Activated T-helper 17 cell treated with anti-CD3 and anti-CD28 coated beads, Interleukin-2, amount 50 U/mL, for 72 hours (primary cell): ENCODE measurements at regions not wholly inside any gene's neighbourhood (a gene's known extent, or its start where the extent isn't known, plus 50 kb on each side); places are given as distances from the start of the nearest gene placed in this dataset.

Experiments
- ATAC-seq: fragments of 150-1000 bp; cut with Tn5 transposase; replicated peaks from 2 replicates; pipeline ENCODE4 v1.10.0; 2021; ENCODE audit warnings: mild to moderate bottlenecking, moderate library complexity
- H3K27ac Mint-ChIP-seq: one replicate; pipeline ENCODE4 v1.8.0; 2022; ENCODE audit warnings: mixed read lengths
- H3K27me3 Mint-ChIP-seq: one replicate; pipeline ENCODE4 v1.8.0; 2022; ENCODE audit warnings: mixed read lengths
- H3K36me3 Mint-ChIP-seq: one replicate; pipeline ENCODE4 v1.8.0; 2022; ENCODE audit warnings: low read depth, mild to moderate bottlenecking, mixed read lengths
- H3K4me1 Mint-ChIP-seq: one replicate; pipeline ENCODE4 v1.8.0; 2022; ENCODE audit warnings: mixed read lengths
- H3K4me3 Mint-ChIP-seq: one replicate; pipeline ENCODE4 v1.8.0; 2022; ENCODE audit warnings: mild to moderate bottlenecking, mixed read lengths
- H3K9me3 Mint-ChIP-seq: one replicate; pipeline ENCODE4 v1.8.0; 2022; ENCODE audit warnings: mixed read lengths

DNA sequence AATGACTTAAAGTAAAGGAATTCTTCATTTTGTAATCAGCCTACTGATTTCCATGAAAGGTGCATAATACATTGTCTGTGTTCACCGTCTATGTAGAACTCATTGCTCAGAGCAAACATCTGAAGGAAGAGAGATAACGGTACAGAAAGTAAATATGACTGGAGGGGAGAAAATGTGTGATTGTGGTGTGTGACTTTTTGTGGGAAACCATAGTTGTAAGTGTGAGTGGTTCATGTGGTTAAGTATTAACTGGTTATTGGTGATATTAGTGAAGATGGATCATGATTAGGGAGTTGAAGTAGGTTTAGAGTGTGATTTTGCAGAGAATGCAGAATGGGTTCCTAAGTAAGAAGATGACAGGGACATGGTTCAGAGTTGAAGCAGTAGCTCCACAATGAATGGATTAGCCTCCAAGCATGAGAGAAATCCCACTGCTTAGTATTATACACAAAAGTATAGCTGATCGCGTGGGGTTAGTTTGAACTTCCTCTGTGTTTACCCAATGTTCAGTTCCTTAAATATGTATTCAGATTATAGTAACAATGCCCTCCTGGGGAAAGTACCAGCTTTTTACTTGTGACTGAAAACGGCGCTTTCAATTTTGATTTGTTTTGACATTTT, 368.9 kb downstream of the UTRN start:
- Mint-ChIP-seq H3K27ac (peak overlapping the region; percentile 71), H3K4me3 (peak overlapping the region; percentile 65), H3K36me3 (no peaks in the 10 kb centered on the region), H3K9me3 (no peaks in the 10 kb centered on the region), H3K4me1 (peaks cover 34% of the 10 kb centered on the region), H3K27me3 (no peaks in the 10 kb centered on the region)
- ATAC-seq: peak; percentile 85

DNA sequence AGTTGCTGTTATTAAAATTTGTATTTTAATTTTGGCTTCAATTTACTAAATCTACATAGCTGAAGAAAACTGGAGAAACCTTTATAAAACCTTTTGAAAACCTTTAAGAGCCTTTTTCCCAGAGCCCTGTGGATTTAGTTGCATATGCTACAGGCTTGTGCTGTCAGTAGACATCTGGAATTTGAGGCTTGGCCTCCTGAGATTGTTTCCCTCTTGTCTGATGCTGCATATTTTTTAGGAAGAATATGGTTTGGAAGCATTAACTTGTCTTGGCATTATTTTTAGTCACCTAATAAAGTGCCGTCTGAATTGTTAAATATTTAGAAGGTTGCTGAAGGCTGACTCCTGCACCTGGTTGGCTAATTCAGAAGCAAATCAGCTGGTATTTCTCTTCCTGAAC, 369.4 kb downstream of the UTRN start:
- no peak for ATAC-seq
- no peaks in the 10 kb centered on the region for H3K36me3 Mint-ChIP-seq
- H3K9me3 Mint-ChIP-seq: no peaks in the 10 kb centered on the region
- no peaks in the 10 kb centered on the region for H3K27me3 Mint-ChIP-seq
- H3K4me3 Mint-ChIP-seq: peak overlapping the region; percentile 65
- peaks cover 37% of the 10 kb centered on the region for H3K4me1 Mint-ChIP-seq
- H3K27ac Mint-ChIP-seq: peak overlapping the region; percentile 71

DNA sequence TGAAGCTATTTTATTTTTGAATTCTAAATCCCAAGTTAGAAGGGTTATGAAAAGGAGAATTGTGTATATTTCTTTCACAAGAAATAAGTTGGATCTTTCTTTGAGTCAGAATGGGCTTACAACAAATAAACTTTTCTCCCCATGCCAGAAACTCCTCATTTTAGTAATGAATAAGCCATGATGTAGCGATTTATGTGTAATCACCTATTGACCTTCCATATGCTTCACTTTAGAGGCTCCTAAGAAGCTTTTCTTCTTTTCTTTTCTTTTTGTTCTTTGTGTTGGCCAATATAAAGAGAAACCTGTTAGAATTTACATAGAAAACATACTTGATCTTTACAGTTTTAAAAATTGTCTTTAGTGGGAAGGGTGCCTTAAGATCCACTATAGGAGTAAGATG, 370.2 kb downstream of the UTRN start:
- no peaks in the 10 kb centered on the region for H3K36me3 Mint-ChIP-seq
- peak overlapping the region; percentile 25 for H3K27ac Mint-ChIP-seq
- no peaks in the 10 kb centered on the region for H3K9me3 Mint-ChIP-seq
- ATAC-seq: no peak
- peaks cover 37% of the 10 kb centered on the region for H3K4me1 Mint-ChIP-seq
- H3K27me3 Mint-ChIP-seq: no peaks in the 10 kb centered on the region
- peak overlapping the region; percentile 18 for H3K4me3 Mint-ChIP-seq

DNA sequence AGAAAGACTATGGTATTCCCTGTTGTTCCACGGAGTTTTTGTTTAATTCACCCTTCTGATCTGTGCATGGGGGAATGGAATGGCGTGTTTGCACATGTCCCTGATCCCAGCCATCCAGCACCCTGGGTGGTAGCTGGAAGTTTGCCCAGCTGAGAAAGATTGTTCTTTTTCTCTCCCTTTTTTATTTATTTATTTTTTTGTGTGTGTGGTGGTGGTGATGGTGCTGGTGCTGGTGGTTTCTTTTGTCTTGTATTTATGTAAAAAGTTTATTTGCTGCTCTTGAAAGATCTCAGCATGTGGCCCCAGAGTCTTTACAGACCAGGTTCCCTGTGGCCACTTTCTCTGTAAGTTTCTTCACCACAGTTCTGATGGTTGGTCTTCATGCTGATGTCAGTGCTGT, 372.6 kb downstream of the UTRN start:
- H3K4me3 Mint-ChIP-seq: peak overlapping the region; percentile 9
- ATAC-seq: no peak
- H3K27ac Mint-ChIP-seq: peak overlapping the region; percentile 72
- no peaks in the 10 kb centered on the region for H3K9me3 Mint-ChIP-seq
- no peaks in the 10 kb centered on the region for H3K27me3 Mint-ChIP-seq
- peaks cover 39% of the 10 kb centered on the region for H3K4me1 Mint-ChIP-seq
- no peaks in the 10 kb centered on the region for H3K36me3 Mint-ChIP-seq

DNA sequence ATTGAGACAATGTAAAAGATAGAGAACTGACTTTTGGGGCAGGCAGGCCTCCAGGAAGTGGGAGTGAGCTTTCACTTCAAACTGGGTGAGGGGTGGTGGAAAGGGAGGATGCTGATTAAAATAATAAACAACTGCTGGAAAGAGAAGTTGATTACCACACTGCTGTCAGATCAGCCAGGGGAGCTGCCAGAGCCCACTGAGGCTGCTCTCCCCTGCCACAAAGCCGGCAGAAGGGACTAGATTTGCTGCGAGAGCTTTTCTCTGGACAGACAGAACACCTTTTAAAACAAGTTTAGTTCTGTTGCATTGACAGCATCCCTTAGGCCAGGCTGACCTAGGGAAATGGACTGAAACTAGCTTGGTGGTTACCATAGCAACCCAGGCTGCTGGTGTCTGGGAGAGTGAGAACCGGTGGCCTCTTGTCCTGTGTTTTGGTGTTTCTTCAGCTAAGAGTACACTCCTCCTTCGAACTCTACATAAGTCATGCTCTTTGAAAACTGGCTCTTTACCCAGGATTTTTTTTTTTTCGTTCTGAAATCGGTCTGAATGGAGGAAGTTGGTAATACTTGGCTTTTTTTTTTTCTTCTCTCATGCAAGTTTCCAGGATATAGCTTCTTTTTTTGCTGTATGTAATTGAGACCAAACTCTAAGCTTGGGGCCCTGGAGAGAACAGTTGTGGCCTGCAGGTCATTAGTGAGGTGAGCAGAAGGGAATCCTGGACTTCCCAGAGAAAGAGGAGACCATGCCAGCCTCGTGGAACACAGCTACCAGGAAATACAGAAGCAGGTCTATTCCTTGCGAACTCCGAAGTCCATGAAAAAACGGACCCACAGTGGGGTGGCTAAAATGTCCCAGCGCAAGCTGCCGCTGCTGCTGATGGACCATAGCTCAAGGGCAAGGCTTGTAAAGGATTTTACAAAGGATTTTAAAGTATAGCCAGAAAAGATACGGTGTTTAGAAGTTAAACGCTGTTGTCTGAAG, 374.4 kb downstream of the UTRN start:
- Mint-ChIP-seq H3K27ac (peak overlapping the region; percentile 93), H3K9me3 (no peaks in the 10 kb centered on the region), H3K27me3 (no peaks in the 10 kb centered on the region), H3K4me3 (peak overlapping the region; percentile 84), H3K36me3 (no peaks in the 10 kb centered on the region), H3K4me1 (peaks cover 48% of the 10 kb centered on the region)
- peak; percentile 59 for ATAC-seq

DNA sequence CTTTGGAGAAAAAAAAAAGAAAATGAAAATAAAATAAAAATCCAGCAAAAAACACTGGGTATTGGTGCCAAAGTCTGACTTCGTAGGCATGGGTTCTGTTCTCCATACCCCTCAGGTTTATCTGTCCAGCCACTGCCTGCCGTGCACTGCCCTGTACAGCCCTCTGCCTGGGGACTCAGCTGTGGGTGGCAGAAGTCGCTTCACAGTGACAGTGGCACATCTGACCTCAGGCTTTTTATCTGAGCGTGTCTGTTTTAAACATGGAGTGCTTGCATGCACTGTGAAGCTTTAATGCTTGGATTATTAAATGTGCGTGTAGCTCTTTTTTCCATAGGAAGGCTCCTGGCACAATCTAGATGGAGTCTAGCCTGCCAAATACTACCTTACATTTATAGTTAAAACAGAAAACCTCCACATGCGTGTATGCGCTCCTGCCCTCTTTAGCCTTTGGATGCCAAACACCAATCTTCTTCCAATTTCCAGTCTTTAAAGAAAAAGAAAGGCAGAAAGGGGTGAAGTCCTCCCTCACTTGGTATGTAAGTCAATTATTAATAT, 375.5 kb downstream of the UTRN start:
- Mint-ChIP-seq H3K27me3 (no peaks in the 10 kb centered on the region), H3K36me3 (no peaks in the 10 kb centered on the region), H3K9me3 (no peaks in the 10 kb centered on the region), H3K27ac (no peak overlapping the region), H3K4me1 (peaks cover 41% of the 10 kb centered on the region), H3K4me3 (peak overlapping the region; percentile 84)
- ATAC-seq: no peak

DNA sequence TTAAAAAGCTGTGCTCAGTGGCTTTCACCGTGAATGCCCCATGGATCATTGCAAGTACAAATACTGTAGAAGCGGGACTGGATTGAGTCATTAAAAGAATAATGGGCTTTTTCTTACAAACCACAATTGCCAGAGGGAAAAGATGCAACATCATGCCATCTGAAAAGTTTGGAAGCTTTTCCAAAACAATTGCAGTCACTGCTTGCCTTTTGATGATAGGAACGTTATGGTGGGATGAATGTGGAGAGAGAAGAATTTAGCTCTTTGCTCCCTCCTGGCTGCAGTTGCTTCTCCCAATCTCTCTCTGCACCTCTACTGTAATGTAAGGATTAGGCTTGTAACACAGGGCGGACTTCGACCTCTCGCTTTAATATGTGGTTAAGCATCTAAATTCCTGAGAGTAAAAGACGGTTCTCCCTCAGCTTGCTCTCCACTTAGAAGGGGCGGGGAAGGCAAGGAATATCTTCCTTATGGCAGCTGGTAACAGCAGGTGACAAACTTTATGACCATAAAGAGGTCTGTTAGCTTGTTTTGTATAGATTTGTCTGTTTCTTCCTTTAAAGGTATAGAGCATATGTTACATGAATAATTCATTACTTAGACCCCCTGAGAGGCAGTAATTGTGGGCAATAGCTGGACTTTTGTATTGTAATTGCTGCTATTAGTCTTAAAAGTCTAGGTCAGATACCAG, 376.1 kb downstream of the UTRN start:
- Mint-ChIP-seq H3K4me3 (peak overlapping the region; percentile 84), H3K9me3 (no peaks in the 10 kb centered on the region), H3K27me3 (no peaks in the 10 kb centered on the region), H3K27ac (no peak overlapping the region), H3K36me3 (no peaks in the 10 kb centered on the region), H3K4me1 (peaks cover 37% of the 10 kb centered on the region)
- ATAC-seq: no peak

DNA sequence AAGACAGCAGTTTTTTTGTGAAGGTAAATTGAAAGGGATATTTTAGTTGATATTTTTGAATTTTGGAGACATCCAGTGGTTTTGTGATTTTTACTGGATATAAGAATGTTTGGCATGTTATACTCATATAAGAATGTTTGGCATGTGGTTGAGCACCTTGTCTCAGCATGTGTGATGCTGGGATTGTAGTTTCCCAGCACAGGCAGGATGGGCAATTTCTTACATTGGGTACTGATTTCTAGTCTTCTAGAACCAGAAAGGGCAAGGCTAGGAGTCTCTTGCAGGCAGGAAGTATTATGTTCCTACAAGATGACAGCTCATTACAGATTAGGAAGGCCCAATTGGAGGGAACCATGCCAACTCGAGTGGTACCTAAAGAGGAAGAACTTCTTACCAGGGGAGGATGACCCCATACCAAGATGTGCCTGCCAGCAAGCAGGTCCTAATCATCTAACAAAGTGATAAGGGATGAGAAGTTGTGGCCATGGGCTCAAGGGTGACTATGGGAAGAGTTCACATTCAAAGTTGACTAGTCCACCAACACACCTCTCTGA, 377.8 kb downstream of the UTRN start:
- peaks cover 41% of the 10 kb centered on the region for H3K4me1 Mint-ChIP-seq
- peak overlapping the region; percentile 20 for H3K4me3 Mint-ChIP-seq

DNA sequence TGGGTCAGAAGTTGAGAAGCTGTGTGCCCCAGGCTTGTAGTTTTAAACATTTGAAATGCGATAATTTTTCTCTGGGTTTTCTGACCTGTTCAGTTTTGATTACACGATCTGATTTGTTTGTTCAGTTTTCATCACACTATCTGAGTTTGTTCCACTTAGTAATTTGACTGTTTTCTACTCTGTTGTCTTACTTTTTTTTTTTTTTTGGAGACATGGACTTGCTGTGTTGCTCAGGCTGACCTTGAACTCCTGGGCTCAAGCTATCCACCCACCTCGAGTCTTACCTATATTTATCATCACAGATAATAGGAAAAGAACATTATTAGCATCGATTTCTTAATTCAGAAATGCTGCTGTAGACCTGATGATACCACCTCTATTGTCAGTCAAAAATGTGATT, 379.1 kb downstream of the UTRN start:
- peaks cover 34% of the 10 kb centered on the region for H3K4me1 Mint-ChIP-seq
- H3K36me3 Mint-ChIP-seq: no peaks in the 10 kb centered on the region
- H3K27me3 Mint-ChIP-seq: no peaks in the 10 kb centered on the region
- no peak for ATAC-seq
- no peaks in the 10 kb centered on the region for H3K9me3 Mint-ChIP-seq
- peak overlapping the region; percentile 1 for H3K4me3 Mint-ChIP-seq
- peak overlapping the region; percentile 12 for H3K27ac Mint-ChIP-seq

More for the DNA sequence above, 377.8 kb downstream of the UTRN start:
- peak overlapping the region; percentile 25 for H3K27ac Mint-ChIP-seq
- no peaks in the 10 kb centered on the region for H3K36me3 Mint-ChIP-seq
- H3K27me3 Mint-ChIP-seq: no peaks in the 10 kb centered on the region
- no peak for ATAC-seq
- H3K9me3 Mint-ChIP-seq: no peaks in the 10 kb centered on the region

DNA sequence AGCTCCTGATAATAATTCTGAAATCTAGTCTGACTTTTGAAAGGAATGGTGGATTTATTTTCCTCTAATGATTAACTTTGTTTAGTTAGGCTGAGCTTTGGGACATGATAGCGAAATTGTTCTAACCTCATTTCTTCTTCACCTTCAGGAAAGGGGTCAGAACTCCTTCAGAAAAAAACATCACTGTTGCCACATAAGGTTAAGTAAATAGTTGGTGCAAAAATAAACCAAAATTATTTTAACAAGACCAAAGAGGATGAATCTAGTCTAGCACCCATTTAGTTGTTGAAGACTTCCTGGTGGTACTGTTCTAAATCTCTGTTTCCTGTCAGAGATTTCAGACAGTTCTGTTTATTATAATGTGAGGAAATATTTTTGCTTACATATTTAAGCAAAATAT, 379.8 kb downstream of the UTRN start:
- Mint-ChIP-seq H3K36me3 (no peaks in the 10 kb centered on the region), H3K9me3 (peaks cover 3% of the 10 kb centered on the region), H3K4me3 (no peak overlapping the region), H3K4me1 (peaks cover 34% of the 10 kb centered on the region), H3K27ac (no peak overlapping the region), H3K27me3 (no peaks in the 10 kb centered on the region)
- no peak for ATAC-seq

DNA sequence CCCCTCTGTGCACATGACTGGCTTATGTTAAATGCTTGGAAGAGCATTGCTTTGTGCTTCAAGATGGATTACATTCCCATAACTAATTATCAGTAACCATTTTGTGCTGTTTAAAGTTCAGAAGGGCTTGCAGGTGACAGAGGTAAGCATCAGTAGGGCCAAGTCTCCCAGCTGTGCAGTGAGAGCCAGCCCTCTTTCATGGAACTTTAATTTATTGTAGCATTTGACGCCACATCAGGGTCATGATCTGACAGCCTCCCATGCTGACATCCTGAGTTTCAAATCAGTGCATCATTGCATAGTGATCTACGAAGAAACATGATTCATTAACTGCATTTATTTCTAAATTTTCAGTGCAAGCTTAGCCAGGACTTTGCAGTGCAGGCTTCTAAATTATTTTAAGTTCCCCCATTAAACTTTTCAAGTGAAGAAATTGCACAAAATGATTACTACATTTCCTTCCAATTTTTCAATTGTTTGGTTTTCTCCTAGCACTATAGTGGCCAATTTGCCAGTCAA, 380.9 kb downstream of the UTRN start:
- Mint-ChIP-seq H3K4me3 (peak overlapping the region; percentile 66), H3K27ac (peak overlapping the region; percentile 15), H3K4me1 (peaks cover 34% of the 10 kb centered on the region), H3K36me3 (no peaks in the 10 kb centered on the region), H3K9me3 (peaks cover 10% of the 10 kb centered on the region), H3K27me3 (no peaks in the 10 kb centered on the region)
- no peak for ATAC-seq

DNA sequence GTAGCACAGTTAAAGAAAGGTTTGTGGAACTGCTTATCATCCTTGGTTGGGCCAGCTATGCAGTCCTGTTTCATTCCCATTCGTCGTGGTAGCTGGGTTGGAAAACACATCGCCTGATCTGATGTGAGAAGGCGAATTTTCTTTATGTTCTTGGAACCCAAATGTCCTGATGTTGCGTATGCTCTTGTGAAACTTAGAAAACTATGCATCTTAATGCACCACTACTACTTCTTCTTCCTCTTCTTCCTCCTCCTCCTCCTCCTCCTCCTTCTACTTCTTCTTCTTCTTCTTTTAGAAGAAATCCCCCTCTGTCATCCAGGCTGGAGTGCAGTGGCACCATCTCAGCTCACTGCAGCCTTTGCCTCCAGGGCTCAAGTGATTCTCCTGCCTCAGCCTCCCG, 381.6 kb downstream of the UTRN start:
- ATAC-seq: no peak
- H3K9me3 Mint-ChIP-seq: peaks cover 10% of the 10 kb centered on the region
- H3K27ac Mint-ChIP-seq: peak overlapping the region; percentile 65
- peaks cover 37% of the 10 kb centered on the region for H3K4me1 Mint-ChIP-seq
- H3K27me3 Mint-ChIP-seq: no peaks in the 10 kb centered on the region
- H3K4me3 Mint-ChIP-seq: peak overlapping the region; percentile 66
- no peaks in the 10 kb centered on the region for H3K36me3 Mint-ChIP-seq

DNA sequence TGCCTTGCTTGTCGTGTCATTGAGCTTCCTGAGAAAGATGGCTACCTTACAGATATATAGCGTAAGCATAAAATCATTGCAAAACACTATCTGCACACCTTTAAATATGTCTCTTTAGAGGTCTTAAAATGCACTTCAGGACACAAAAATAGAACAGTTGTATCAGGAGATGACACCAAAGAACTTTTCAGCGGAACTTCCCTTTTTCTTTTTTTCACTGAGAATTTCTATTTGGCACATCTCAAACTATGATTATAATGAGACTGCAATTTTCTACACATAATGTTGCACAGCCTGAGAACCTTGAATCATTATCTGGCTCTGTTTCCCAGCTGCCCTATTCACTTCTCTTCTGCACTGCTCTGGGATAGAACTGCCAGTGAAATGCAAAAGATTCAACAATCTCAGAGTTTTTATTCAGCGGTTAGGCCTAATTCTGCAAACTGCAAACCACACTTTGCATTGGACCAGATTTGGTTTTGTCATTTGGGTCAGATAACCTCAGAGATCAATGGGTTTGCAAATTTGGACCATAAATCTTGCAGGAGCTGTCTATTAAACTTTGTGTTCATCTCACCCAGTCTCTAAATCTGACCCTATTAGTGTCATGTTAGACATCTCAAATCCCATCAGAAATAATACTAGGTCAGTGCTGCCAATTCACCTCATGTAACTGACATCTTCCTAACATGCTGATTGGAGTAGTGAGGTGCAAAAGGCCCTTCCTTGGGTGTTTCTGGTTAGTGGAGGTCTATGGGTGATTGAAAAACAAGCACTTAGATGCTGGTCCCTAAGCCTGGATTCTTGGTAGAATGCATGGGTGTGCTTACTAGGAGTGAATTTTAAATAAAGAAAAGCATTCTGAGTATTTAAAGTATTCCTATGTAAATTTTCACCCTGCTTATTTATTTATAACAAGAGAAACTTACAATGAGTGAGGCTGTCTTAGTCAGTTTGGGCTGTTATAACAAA, 382.7 kb downstream of the UTRN start:
- peaks cover 38% of the 10 kb centered on the region for H3K4me1 Mint-ChIP-seq
- H3K9me3 Mint-ChIP-seq: peaks cover 18% of the 10 kb centered on the region
- no peaks in the 10 kb centered on the region for H3K27me3 Mint-ChIP-seq
- H3K4me3 Mint-ChIP-seq: peak overlapping the region; percentile 66
- no peak for ATAC-seq
- H3K36me3 Mint-ChIP-seq: no peaks in the 10 kb centered on the region
- H3K27ac Mint-ChIP-seq: peak overlapping the region; percentile 65
